Stomach (tissue), 4 donors: ENCODE measurements at regions not wholly inside any gene's neighbourhood (a gene's known extent, or its start where the extent isn't known, plus 50 kb on each side); places are given as distances from the start of the nearest gene placed in this dataset.
A peak's percentile ranks its signal among the peaks of the same experiment; 100 is the strongest.

ENCODE experiments used
- CTCF ChIP-seq, 7 experiments: fragments of 450-650 bp in 4 of 7; fragments of 200-600 bp in 3 of 7; sonication (generic) in 3 of 7; IDR thresholded peaks; one replicate each; pipeline ENCODE4 v1.5.1; 2016 to 2019; ENCODE audit warnings: antibody characterized with exemption in 7 of 7, control low read depth in 2 of 7, mild to moderate bottlenecking in 1 of 7
- POLR2AphosphoS5 ChIP-seq, 3 donors: sonication (generic); formaldehyde crosslinking; IDR thresholded peaks; one replicate each; pipeline ENCODE4 v1.6.1; 2016; ENCODE audit warnings: antibody characterized with exemption in 3 of 3

- TF ChIP-seq POLR2AphosphoS5 (IDR thresholded peaks at IDR 0.05), result no peak
- peak in 2 of 7 experiments; percentile 22 to 31 for TF ChIP-seq CTCF (IDR thresholded peaks at IDR 0.05)
These were observed 204.5 kb upstream of the LRATD1 start for GRCh38 chr2:14428056-14428455.
